Activated CD4-positive, alpha-beta T cell treated with anti-CD3 and anti-CD28 coated beads, Interleukin-2, Interleukin-4, amounts not matched to agents 100 ng/mL and 50 ng/mL, durations not matched to agents 16 hours and 8 hours (primary cell): ENCODE measurements at regions not wholly inside any gene's neighbourhood (a gene's known extent, or its start where the extent isn't known, plus 50 kb on each side); places are given as distances from the start of the nearest gene placed in this dataset.

Experiments
- DNase-seq: peaks from one replicate; pipeline ENCODE4 v3.0.0-alpha.2; 2020; ENCODE audit warnings: low spot score

DNA sequence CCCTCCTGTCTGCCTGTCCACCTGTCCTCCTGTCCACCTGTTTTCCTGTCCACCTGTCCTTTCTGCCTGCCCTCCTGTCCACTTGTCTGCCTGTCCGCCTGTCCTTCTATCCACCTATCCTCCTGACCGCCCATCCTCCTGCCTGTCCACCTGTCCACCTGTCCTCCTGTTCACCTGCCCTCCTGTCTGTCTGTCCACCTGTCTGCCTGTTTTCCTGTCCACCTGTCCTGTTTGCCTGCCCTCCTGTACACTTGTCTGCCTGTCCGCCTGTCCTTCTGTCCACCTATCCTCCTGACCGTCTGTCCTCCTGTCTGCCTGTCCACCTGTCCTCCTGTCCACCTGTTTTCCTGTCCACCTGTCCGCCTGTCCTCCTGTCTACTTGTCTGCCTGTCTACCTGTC lies 682.8 kb downstream of the TBC1D22A start:
- no peak for DNase-seq

DNA sequence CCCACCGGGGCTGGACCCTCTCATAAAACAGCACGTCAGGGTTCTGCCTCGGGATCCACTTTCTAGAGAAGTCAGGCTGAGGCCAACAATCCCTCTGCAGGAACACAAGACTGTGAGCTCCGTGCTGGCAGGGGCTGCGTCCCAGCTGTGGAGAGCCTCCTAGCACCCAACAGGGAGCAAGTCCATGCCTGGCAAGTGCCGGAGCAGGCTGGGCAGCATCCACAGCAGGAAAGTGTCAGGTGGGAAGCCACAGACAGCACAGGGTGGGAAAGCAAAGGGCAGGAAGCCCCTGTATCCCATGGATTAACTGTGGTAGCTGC lies 682.3 kb downstream of the TBC1D22A start:
- DNase-seq, result no peak

DNA sequence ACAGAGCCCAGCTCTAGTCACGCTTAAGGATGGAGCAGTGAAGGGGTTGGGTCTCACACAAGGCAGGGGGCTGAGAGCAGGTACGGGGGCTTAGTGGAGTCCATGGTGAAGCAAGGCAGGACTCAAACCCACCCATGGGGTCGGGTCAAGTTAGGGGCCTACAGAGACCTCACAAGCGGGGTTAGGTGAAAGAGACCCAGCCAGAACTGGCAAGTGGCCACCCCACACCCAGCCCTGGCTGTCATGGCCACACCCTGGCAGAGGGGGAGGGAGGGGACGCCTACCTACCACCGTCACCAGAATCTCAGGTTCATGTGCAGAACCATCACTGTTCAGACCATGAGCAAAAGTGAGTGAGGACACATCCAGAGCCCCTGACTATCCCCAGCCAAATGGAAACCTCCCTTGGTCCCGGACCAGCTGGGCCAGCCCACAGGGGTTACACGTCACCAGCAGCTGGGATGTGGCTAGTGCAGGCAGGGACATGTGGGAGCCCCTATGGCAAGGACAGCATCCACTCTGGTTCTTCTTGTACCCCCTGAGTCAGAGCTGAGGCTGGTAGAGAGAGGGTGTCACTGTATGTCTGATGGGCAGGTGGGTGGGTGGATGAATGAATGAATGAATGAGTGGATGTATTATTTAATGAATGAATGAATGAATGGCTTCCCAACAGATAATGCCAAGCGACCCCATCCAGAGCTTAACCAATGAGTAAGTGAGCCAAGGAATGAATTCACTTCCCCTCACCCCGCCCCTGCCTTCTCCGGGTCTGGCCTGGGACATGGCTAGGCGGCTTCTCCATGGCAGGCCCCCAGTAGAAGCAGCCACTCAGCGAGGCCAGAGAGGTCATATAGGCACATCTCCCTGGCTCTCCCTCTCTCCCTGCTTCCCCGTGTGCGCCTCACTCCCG lies 681.6 kb downstream of the TBC1D22A start:
- DNase-seq, result no peak

DNA sequence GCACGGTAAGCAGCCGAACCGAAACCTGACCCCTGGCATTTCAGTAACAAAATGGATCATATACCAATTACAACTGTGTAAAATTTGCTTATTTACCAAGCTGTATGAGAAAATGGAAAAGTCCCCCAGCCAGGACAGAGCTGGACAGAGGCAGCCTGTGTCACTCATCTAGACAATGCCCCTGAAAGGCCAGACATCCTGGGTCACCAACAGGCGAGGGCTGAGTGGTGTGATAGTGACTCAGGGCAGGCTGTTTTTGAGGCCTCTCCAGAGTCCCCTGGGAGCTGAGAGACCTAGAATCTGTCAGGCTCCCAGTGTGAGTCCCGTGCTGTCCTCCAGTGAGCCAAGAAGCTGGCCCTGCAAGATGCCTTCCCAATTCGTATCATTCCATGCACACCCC lies 680.4 kb downstream of the TBC1D22A start:
- DNase-seq, result no peak

DNA sequence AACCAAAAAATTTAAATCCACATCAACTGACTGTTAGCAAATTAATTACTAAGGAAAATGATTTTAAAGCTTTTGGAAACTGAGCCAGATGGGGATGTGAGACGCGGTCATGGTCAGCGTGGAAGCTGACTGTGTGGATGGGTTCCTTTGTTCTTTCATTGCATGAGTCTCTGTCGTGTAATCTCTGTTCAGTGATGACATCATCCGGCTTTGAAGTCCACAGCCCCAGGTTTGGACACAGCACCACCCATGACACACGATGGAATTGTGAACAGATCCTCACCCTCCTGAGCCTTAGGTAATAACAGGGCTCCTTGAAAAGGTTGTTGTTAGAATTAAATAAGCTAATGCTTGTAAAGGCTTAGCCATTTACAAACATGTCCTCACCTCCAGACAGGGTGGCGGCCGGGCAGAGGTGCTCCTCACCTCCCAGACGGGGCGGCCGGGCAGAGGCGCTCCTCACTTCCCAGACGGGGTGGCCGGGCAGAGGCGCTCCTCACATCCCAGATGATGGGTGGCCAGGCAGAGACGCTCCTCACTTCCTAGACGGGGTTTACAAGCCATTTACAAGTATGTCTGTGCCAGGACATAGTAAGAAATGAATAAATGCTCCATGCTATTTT lies 677.3 kb downstream of the TBC1D22A start:
- no peak for DNase-seq

DNA sequence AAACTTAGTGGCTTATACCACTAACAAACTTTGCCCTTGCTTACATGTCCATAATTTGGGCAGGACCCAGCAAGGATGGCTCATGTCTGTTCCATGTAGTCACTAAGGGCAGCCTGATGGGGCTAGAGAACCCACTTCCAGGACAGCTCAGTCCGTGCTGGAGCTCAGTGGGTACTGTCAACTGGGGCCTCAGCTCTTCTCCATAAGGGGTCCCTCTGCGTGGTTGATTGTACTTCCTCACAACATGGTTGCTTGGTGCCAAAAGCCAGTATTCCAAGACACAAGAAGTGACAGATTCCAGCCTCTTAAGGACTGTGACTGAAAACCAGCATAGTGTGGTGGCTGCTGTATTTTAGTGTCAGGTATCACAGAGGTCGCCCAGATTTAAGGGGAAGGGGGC lies 675.2 kb downstream of the TBC1D22A start:
- no peak for DNase-seq

DNA sequence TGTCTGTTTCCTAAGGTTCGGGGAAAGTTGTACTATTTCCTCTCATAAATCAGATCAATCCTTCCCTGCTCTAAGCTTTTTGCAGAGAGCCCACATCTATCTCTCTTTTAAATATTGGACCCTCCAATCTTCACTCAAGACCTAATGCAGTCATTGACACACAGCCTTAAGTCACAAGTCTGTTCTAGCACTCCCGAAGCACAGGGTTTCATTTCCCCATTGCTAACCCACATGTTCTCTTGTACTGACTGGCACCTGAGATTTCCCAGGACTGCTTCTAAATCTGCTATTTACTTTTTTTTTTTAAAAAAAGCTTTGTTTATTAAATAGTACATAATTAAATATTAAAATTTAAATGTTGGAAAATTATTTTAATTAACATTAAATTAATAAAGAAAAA lies 674.7 kb downstream of the TBC1D22A start:
- DNase-seq, result no peak

DNA sequence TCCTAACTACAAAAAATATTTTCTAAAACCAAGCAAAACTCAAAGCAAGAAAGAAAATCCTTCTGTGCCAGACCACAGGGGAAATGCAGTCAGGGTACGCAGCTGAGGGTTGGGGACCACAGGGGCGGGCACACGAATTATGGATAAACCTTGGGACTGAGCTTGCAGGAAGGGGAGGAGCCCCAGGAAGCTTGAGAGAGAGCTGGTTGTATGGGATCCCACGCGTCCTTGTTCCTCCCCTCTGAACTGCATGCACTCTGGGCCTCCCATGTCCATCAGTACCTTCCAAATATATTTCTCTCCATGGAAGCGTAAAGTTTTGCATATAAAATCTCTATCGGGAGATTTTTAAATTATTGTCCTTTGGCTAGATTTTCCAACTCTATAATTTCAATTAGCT lies 673.4 kb downstream of the TBC1D22A start:
- DNase-seq, result no peak

DNA sequence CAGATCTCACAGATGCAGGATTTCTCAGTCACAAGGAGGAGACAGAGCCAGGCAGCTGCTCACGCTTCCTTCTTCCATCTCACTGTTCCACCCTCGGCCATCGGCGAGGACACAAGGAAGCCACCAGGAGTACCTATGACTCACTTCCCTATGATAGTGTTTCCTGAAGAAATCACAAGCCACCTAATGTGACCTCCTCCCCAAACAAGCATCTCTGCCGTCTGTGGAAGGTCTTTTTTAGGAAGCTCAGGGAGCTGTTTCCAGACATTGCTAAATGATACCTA lies 672.7 kb downstream of the TBC1D22A start:
- DNase-seq, result no peak

DNA sequence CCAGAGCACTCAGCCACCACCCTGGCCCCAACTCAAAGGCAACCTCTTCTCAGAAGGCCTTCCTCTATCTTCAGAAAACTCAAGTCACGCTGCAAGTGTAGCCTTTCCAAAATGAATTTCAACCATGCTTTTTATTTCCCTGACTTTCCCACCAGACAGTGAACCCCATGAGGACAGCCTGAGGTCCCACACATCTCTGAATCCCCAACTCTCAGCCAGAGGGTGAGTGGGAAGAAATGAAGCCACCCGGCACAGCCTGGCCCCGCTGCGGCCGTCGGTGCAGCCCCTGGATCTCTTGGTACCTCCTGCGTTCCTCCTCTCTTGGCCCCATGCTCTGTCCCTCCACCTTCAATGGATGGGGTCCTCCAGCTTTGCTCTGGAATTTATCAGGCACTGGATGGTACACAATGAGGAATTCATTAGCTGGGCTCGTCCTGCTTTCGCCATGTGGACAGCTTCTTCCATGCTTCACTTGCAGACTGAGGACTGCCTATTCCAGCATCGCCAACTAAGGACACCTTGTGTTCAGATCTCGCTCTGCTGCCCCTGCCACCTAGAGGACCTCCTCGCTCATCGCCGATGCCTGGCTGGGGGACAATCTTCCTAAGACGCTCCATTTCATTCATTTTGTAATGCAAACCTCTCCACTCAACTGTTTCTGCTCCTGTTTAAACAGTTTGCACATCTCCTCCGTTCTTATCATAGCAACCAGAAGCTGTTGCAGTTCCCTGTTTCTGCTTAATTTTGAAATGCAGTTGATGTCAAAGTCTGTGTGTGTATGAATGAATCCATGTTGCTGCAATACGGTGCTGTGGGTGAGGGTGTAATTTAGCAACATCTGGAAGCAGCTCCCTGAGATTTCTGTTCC lies 672.1 kb downstream of the TBC1D22A start:
- DNase-seq, result no peak

DNA sequence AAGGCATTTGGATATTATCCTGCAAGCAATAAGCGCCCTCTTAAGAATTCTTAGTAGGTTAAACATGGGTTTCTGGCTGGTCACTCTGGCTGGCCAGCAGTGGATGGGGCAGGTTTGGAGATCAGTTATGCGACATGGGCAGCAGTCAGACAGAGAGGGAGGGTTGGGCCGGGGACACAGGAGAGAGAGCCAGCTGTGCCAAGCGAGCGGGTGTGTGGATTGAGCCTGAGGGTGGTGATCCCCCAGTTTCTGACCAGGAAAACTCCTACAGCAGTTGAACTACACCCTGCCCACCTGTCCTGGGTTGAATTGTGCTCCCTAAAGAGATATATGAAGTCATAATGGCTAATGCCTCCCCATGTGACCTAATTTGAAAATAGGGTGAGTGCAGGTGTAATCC lies 671.2 kb downstream of the TBC1D22A start:
- no peak for DNase-seq

DNA sequence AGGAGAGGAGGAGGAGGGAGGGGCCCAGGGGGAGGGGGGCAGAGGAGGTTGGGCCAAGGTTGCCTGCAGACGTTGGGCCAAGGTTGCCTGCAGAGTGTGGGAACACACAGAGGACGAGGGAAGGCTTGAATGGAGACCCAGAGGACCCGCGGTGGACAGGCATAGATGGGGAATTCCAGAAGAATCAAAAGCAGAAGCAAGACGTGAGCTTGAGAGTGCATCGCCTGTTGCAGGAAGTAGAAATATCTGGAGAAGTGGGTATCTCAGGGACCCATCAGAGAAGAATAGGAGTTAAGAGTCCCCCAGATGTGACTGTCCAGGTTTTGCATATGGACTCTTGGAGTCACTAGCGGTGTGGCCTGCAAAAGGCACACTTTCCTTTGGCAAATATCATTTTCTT lies 670.2 kb downstream of the TBC1D22A start:
- DNase-seq, result no peak

DNA sequence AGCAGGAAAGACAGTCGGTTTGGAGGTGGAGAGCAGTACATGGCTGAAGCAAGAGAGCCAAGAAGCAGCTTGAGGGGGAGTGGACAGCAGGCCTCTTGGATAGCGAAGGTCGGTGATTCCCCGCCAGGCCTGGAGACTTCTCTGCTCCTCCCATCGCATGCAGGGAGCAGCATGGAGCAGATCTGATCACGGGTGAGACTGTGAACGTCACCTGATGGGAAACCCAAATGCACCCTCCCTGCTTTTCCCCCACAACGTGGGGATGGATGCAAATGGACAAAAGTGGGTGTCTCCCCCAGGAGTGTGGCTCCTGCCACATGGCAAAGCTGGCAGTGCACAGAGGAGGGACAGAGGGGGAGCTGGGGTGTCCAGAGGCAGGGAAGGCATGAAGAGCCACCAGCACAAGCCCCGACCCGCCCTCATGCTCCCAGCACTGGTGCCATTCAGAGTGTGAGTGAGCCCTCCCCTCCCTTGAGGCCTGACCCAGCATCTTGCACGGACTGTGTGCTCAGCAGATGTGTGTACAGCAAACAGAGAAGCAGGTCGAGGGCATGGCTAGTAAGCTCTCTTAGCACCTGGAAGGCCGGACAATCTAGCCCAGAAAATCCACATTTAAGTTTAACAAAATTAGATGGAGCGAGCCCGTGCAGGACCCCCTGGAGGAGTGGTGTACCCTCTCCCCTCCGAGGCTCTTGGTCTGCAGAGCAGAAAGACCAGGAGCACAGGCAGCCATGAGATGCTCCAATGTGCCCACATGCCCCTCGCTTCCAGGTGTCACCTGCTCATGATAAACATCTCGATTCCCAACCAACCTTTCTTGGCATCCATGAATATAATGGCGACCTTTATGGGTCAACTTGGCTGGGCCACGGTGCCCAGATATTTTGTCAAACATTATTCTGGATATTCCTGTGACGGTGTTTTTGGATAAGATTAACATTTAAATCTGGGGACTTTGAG lies 661.7 kb downstream of the TBC1D22A start:
- DNase-seq, result no peak

DNA sequence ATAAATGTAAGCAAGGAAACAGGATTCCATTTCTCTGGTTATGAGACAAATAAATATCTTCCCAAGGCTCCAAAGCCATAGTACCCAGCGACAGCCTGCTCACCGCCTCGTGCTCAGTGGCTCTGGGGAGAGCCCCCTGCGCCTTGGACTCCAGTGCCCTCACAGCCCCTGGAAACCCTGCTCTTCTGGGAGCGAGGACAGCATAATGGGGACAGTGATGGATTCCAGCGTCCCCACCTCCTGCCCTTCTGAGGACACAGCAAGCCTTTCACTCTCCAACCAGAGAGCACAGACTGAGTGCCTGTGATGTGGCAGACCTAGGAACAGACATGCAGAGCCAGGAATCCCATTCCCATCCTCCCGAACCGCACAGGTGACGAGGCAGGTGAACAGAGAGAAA lies 660.8 kb downstream of the TBC1D22A start:
- no peak for DNase-seq

DNA sequence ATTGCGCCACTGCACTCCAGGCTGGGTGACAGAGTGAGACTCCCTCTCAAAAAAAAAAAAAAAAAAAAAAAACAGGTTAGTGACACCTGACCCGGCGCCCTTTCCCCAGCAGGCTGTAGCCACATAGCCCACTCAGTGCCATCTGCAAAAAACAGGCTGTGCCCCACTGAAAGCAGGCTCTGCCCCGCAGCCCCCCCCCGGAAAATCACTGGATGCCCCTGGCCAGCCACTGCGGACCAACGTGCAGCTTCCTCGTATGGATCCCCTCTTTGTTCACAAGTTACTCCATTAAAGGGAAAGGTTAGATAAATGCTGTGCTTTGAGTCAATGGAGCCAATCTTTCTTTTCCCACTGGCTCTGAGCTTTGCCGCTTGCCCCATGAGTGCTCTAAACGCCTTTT lies 660.3 kb downstream of the TBC1D22A start:
- DNase-seq, result no peak

DNA sequence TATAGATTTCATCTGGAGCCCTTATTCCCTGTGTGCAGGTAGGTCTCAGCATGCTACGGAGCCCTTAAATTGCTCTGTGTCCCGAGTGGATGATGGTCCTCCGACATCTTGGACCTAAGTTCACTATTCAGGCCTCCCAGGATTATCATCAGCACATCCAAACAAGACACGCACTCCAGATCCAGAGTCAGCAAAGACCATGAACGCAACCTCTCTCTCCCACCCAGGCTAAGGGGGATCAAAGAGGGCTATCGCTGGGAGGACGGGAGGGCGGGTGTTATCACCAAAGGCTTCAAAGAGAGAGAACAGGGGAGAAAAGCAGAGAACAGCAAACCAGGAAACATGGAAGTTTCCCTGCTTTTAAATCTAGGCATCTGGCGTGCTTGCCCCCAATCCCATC lies 659.4 kb downstream of the TBC1D22A start:
- DNase-seq, result no peak

DNA sequence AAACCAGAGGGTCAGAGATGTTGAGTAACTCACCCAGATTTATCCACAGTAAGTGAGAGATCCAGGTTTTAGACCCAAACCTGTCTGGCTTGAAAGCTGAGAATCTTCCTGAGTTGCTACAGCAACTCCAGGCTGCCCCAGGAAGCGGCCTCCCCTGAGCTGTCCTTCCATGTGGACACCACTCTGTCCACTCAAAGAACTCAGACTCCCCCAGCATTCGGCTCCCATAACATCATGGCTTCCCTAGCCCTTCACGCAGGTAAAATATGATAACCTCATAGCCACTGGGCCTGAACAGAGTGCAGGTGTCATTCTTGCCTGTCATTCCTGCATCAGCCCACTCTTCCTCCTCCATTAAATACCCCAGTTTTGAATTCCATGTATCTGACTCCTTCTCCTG lies 657.8 kb downstream of the TBC1D22A start:
- no peak for DNase-seq

DNA sequence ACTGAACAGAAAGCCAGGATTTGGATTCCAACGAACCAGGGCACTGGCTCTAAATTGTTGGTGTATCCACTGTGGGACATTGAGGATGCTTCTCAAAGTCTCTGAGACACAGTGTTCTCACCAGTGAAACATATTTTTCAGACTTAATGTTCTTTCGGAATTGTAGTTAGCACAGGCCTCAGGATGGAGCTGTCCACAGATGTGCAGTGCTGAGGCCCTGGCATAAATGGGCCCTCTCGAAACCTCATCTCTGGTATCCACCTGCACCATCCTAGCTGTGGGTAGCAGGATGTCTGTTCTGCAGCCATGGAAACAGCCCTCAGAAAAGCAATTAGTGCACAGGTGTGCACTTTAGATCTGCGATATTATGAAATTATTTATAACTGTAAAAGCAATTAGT lies 656.8 kb downstream of the TBC1D22A start:
- DNase-seq, result no peak

DNA sequence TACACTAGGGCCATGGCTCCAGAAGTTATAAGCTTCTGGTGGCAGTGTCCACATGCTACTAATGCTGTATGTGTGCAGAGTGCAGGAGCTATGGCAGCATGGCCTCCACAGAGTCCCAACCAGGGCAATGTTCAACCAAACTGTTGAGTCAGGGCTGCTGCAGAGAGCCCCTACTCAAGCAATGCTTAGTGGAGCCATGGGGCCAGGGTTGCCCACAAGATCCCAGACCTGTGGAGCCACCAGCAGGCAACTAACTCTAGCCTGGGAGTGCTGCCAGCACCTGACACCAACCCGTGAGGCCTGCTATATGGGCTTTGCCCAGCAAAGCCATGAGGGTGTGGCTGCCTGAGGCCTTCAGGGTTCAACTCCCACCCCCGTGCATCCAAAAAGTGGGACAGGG lies 655.2 kb downstream of the TBC1D22A start:
- DNase-seq, result no peak

DNA sequence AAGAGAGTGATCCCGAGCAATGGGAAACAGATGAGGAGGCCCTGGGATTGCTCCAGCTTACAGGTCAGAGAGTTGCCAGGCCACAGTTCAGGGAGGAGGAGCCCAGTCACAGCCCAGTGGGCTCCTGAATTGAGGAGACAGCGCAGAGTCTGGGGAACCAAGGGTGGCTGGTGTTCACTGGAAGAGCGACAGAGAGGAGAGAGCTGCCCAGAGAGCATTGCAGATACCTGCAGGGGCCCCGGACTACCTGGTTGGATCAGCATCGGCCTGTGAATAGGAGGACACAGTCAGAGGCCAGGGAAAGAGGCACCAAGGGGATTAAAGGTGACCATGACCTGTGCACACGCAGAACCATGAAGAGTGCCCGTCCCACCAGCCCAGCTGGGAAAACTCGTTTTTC lies 648.6 kb downstream of the TBC1D22A start:
- DNase-seq, result no peak

DNA sequence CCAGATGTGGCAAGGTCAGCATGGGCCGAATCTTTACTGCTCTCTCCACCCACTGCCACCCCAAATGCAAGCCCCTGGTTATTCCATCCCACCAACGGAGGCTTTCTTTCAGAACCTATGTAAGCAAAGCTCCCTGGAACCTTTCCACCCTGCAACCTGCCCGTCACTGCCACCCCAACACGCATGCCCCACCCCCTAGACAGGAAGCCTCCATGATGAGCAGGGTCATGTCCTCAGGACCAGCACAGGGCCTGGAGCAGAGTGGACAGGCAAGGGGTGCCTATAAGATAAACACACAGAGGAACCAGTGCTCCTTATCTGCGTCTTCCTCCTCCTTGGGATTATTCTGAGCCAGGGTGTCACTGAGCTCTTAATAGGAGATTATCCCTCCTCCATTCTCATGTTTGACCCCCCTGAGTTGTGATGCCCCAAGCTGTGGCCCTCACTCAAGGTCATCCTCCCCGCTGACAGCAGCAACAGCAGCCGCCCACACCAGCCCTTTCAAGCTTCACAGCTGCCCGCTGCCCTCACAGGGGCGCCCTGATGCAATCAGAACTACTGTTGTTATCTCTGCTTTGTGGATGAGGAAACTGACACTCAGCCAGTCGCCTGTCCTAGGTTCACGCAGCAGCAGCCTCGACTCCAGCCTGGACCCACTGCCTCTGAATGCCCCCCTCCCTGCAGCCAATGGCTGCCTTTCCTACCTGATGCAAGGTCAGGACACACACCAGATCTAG lies 647.3 kb downstream of the TBC1D22A start:
- no peak for DNase-seq
